Sigmoid colon (tissue), 6 donors: ENCODE measurements at regions not wholly inside any gene's neighbourhood (a gene's known extent, or its start where the extent isn't known, plus 50 kb on each side); places are given as distances from the start of the nearest gene placed in this dataset.

Experiments used
- DNase-seq: peaks from one replicate; pipeline ENCODE4 v3.0.0-alpha.2; 2019
- H3K27ac ChIP-seq, 4 donors: fragments of 200-600 bp; sonication (generic); one replicate each; pipeline ENCODE4 v1.5.1; 2016 to 2019; ENCODE audit warnings: mild to moderate bottlenecking in 1 of 4
- H3K27me3 ChIP-seq, 3 donors: fragments of 200-600 bp; sonication (generic); one replicate each; pipeline ENCODE4 v1.5.1; 2019; ENCODE audit warnings: mild to moderate bottlenecking in 1 of 3
- H3K36me3 ChIP-seq, 4 donors: fragments of 200-600 bp; sonication (generic); one replicate each; pipeline ENCODE4 v1.5.1; 2016 to 2019
- H3K4me1 ChIP-seq, 4 donors: fragments of 200-600 bp; sonication (generic); one replicate each; pipeline ENCODE4 v1.5.1; 2017 to 2019
- H3K4me3 ChIP-seq, 4 donors: fragments of 200-600 bp; sonication (generic); one replicate each; pipeline ENCODE4 v1.5.1; 2017 to 2019; ENCODE audit warnings: mild to moderate bottlenecking in 2 of 4, moderate library complexity in 1 of 4
- H3K9me3 ChIP-seq, 4 donors: fragments of 200-600 bp in 3 of 4; sonication (generic) in 3 of 4; one replicate each; pipeline versions ENCODE4 v1.5.1 to v1.6.1; 2013 to 2019
- EP300 ChIP-seq, 4 donors: sonication (generic); formaldehyde crosslinking; IDR thresholded peaks; one replicate each; pipeline ENCODE4 v1.6.1; 2017; ENCODE audit warnings: antibody characterized with exemption in 4 of 4
- POLR2A ChIP-seq, 2 donors: fragments of 450-650 bp; IDR thresholded peaks; one replicate each; pipeline ENCODE4 v1.6.1; 2016; ENCODE audit warnings: antibody characterized with exemption in 2 of 2, mild to moderate bottlenecking in 2 of 2, moderate library complexity in 2 of 2
- POLR2AphosphoS5 ChIP-seq, 4 donors: sonication (generic); formaldehyde crosslinking; IDR thresholded peaks; one replicate each; pipeline ENCODE4 v1.6.1; 2017; ENCODE audit warnings: antibody characterized with exemption in 4 of 4
- WGBS, 2 donors: extraction: QIAGEN DNeasy Blood & Tissue Kit; methylation state at CpG; one replicate each; pipeline ENCODE4 v1.1.7; 2013; 5-methylcytosine and 5-hydroxymethylcytosine counted together
- intact Hi-C: fragments of 100-400 bp; cut with DNase I; formaldehyde crosslinking; loops from one replicate; pipeline ENCODE4 v1.15.1; 2023
- TF ChIP-seq, protein P1 (sequence below), 4 experiments: fragments of 450-650 bp in 3 of 4; fragments of 200-600 bp in 1 of 4; IDR thresholded peaks; one replicate each; pipeline ENCODE4 v1.5.1; 2016 to 2019; ENCODE audit warnings: antibody characterized with exemption in 4 of 4, mild to moderate bottlenecking in 3 of 4, moderate library complexity in 2 of 4
- donor health status: healthy with polysubstance abuse.
- donor health status: healthy.

DNA sequence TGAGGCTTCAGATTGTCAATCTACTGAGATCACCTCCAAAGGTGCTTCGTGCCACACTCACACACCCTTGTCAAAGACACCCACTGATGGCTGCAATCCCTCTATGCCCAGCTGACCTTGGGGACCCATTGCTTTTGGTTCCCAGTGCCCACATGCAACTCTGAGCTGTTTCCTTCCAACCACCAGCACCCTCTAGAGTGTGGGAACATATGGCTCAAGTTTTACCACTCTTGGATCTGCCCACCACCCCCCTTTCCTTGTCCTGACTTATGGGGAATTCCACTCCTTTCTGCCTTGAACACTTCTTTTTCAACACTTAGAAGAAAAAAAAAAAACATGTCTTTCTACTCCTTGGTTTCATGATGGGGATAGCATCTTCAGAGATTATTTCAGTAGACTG, 360.2 kb downstream of the ENC1 start:
- Histone ChIP-seq H3K27me3 (no peaks in the 10 kb centered on the region), H3K36me3 (no peaks in the 10 kb centered on the region), H3K4me3 (no peak overlapping the region), H3K27ac (no peak overlapping the region), H3K4me1 (peaks cover 0 to 9% (median 5%) of the 10 kb centered on the region in 4 donors), H3K9me3 (no peaks in the 10 kb centered on the region)
- no peak for TF ChIP-seq POLR2AphosphoS5 (IDR thresholded peaks at IDR 0.05)
- no peak for DNase-seq
- WGBS, 2 donors = 91 to 93% methylated on average over 1 of the region's 1 CpG
- intact Hi-C loops = no loop called here

DNA sequence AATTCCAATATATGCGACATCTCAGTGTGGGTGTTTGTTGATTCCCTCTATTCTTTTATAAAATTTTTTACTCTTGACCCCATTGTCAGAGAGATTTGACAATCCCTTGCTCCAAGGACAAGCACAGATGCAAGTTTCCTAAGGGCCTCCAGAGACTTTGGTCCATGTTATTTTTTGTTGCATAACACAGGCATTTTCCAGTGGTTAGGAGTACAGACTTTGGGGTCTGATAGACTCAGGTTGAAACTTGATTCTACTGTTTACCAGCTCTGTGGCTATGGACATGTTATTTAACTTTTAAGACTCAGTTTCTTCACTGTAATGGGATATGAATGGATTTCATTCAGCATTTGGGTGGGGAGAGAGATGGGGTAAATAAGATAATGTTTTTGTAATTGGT, 361.3 kb downstream of the ENC1 start:
- Histone ChIP-seq H3K9me3 (no peaks in the 10 kb centered on the region), H3K36me3 (no peaks in the 10 kb centered on the region), H3K4me3 (no peak overlapping the region), H3K4me1 (peaks cover 0 to 20% (median 15%) of the 10 kb centered on the region in 4 donors), H3K27ac (no peak overlapping the region), H3K27me3 (no peaks in the 10 kb centered on the region)
- TF ChIP-seq, protein P1, sequence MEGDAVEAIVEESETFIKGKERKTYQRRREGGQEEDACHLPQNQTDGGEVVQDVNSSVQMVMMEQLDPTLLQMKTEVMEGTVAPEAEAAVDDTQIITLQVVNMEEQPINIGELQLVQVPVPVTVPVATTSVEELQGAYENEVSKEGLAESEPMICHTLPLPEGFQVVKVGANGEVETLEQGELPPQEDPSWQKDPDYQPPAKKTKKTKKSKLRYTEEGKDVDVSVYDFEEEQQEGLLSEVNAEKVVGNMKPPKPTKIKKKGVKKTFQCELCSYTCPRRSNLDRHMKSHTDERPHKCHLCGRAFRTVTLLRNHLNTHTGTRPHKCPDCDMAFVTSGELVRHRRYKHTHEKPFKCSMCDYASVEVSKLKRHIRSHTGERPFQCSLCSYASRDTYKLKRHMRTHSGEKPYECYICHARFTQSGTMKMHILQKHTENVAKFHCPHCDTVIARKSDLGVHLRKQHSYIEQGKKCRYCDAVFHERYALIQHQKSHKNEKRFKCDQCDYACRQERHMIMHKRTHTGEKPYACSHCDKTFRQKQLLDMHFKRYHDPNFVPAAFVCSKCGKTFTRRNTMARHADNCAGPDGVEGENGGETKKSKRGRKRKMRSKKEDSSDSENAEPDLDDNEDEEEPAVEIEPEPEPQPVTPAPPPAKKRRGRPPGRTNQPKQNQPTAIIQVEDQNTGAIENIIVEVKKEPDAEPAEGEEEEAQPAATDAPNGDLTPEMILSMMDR (IDR thresholded peaks at IDR 0.05) = no peak
- TF ChIP-seq EP300 (IDR thresholded peaks at IDR 0.05) = no peak
- no peak for TF ChIP-seq POLR2A (IDR thresholded peaks at IDR 0.05)
- intact Hi-C loops = no loop called here
- DNase-seq = no peak
- WGBS, 2 donors = 95 to 97% methylated on average over 1 of the region's 1 CpG

- TF ChIP-seq EP300 (IDR thresholded peaks at IDR 0.05) = no peak
- H3K4me3 ChIP-seq = no peak overlapping the region
- H3K36me3 ChIP-seq = no peaks in the 10 kb centered on the region
- WGBS, 2 donors = 91 to 96% methylated on average over 3 of the region's 3 CpGs
- H3K27me3 ChIP-seq = no peaks in the 10 kb centered on the region
- no peak overlapping the region for H3K27ac ChIP-seq
- no peaks in the 10 kb centered on the region for H3K9me3 ChIP-seq
- H3K4me1 ChIP-seq = peaks cover 0 to 38% (median 26%) of the 10 kb centered on the region in 4 donors
- no peak for DNase-seq
- intact Hi-C loops = no loop called here
Observed at GRCh38 chr5:74277418-74277817, 363.1 kb downstream of the ENC1 start.

GRCh38 chr5:74275171-74275992, 365.1 kb downstream of the ENC1 start:
- Histone ChIP-seq H3K4me1 (peaks cover 0 to 43% (median 32%) of the 10 kb centered on the region in 4 donors), H3K9me3 (no peaks in the 10 kb centered on the region), H3K27ac (peak overlapping the region in 3 of 4 donors; percentile 42 to 60 (median 49)), H3K4me3 (no peak overlapping the region), H3K36me3 (no peaks in the 10 kb centered on the region), H3K27me3 (no peaks in the 10 kb centered on the region)
- intact Hi-C loops = no loop called here
- TF ChIP-seq POLR2A (IDR thresholded peaks at IDR 0.05) (no peak), EP300 (IDR thresholded peaks at IDR 0.05) (peak in 1 of 4 donors; percentile 28), POLR2AphosphoS5 (IDR thresholded peaks at IDR 0.05) (peak in 2 of 4 donors; percentile 44 to 69)
- TF ChIP-seq, protein P1 (IDR thresholded peaks at IDR 0.05) = no peak
- no peak for DNase-seq
- WGBS, 2 donors = 74 to 85% methylated on average over 7 of the region's 7 CpGs

GRCh38 chr5:74274326-74274725, 366.2 kb downstream of the ENC1 start:
- TF ChIP-seq POLR2AphosphoS5 (IDR thresholded peaks at IDR 0.05) = no peak
- TF ChIP-seq POLR2A (IDR thresholded peaks at IDR 0.05) = no peak
- TF ChIP-seq, protein P1 (IDR thresholded peaks at IDR 0.05) = no peak
- no peak for TF ChIP-seq EP300 (IDR thresholded peaks at IDR 0.05)
- Histone ChIP-seq H3K27ac (peak overlapping the region in 3 of 4 donors; percentile 42 to 60 (median 49)), H3K36me3 (no peaks in the 10 kb centered on the region), H3K4me3 (no peak overlapping the region), H3K4me1 (peaks cover 0 to 43% (median 32%) of the 10 kb centered on the region in 4 donors), H3K27me3 (no peaks in the 10 kb centered on the region), H3K9me3 (no peaks in the 10 kb centered on the region)
- WGBS, 2 donors = 96% methylated on average over 3 of the region's 3 CpGs
- intact Hi-C loops = no loop called here
- DNase-seq = no peak
